Right hindlimb (tissue), 1 donor: ENCODE measurements at regions not wholly inside any gene's neighbourhood (a gene's known extent, or its start where the extent isn't known, plus 50 kb on each side); places are given as distances from the start of the nearest gene placed in this dataset.
"Not testable (repeated sequence)": the region's sequence is repeated elsewhere in the genome, so short reads cannot be mapped to it uniquely, and the experiment has no call there.

Source experiments
- DNase-seq: peaks from one replicate; pipeline ENCODE4 v3.0.0-alpha.2; 2018

- DNase-seq: not testable (repeated sequence)
These were observed 89.4 kb downstream of the DDX11 start for GRCh38 chr12:31162896-31163560.

GRCh38 chr12:31174293-31174692 lies 100.6 kb downstream of the DDX11 start:
- not testable (repeated sequence) for DNase-seq

- DNase-seq: not testable (repeated sequence)
These were observed 103.9 kb downstream of the DDX11 start for GRCh38 chr12:31177514-31177913.

GRCh38 chr12:31178875-31179274 lies 105.2 kb downstream of the DDX11 start:
- not testable (repeated sequence) for DNase-seq

GRCh38 chr12:31179627-31180237 lies 106.1 kb downstream of the DDX11 start:
- DNase-seq: not testable (repeated sequence)

- DNase-seq: not testable (repeated sequence)
These were observed 108.9 kb downstream of the DDX11 start for GRCh38 chr12:31182571-31182970.

- not testable (repeated sequence) for DNase-seq
These were observed 109.4 kb downstream of the DDX11 start for GRCh38 chr12:31183107-31183506.

GRCh38 chr12:31183899-31184298 lies 110.2 kb downstream of the DDX11 start:
- DNase-seq: not testable (repeated sequence)

- not testable (repeated sequence) for DNase-seq
These were observed 111.0 kb downstream of the DDX11 start for GRCh38 chr12:31184667-31185066.

GRCh38 chr12:31192689-31193088 lies 119.0 kb downstream of the DDX11 start:
- not testable (repeated sequence) for DNase-seq

- DNase-seq: not testable (repeated sequence)
These were observed 122.0 kb downstream of the DDX11 start for GRCh38 chr12:31195620-31196019.

- not testable (repeated sequence) for DNase-seq
These were observed 125.8 kb downstream of the DDX11 start for GRCh38 chr12:31199476-31199875.

GRCh38 chr12:31201382-31201781 lies 124.6 kb downstream of the SINHCAF start:
- DNase-seq: no peak

- no peak for DNase-seq
These were observed 122.7 kb downstream of the SINHCAF start for GRCh38 chr12:31203261-31203660.

GRCh38 chr12:31205054-31205453 lies 120.9 kb downstream of the SINHCAF start:
- DNase-seq: no peak

- no peak for DNase-seq
These were observed 119.8 kb downstream of the SINHCAF start for GRCh38 chr12:31206038-31206670.

GRCh38 chr12:31207799-31208465 lies 118.0 kb downstream of the SINHCAF start:
- DNase-seq: no peak

GRCh38 chr12:31210104-31210503 lies 115.8 kb downstream of the SINHCAF start:
- no peak for DNase-seq

GRCh38 chr12:31210541-31210940 lies 115.4 kb downstream of the SINHCAF start:
- no peak for DNase-seq

- no peak for DNase-seq
These were observed 111.1 kb downstream of the SINHCAF start for GRCh38 chr12:31214626-31215517.

- DNase-seq: no peak
These were observed 110.3 kb downstream of the SINHCAF start for GRCh38 chr12:31215518-31216232.

- no peak for DNase-seq
These were observed 109.5 kb downstream of the SINHCAF start for GRCh38 chr12:31216479-31216878.
